Stimulated activated naive CD4-positive, alpha-beta T cell treated with Interleukin-2 at 50 U/mL for 16 hours (primary cell): ENCODE measurements at regions not wholly inside any gene's neighbourhood (a gene's known extent, or its start where the extent isn't known, plus 50 kb on each side); places are given as distances from the start of the nearest gene placed in this dataset.
"Not testable (repeated sequence)": the region's sequence is repeated elsewhere in the genome, so short reads cannot be mapped to it uniquely, and the experiment has no call there.

Experiments used
- DNase-seq: peaks from one replicate; lab custom pipeline; 2025; lab: John Stamatoyannopoulos, UW

GRCh38 chr10:62934258-62934657, 118.1 kb upstream of the EGR2 start:
- no peak for DNase-seq

GRCh38 chr10:62928763-62929162, 112.6 kb upstream of the EGR2 start:
- DNase-seq = not testable (repeated sequence)

GRCh38 chr10:62926407-62926806, 110.2 kb upstream of the EGR2 start:
- DNase-seq = no peak

GRCh38 chr10:62924344-62924748, 108.2 kb upstream of the EGR2 start:
- DNase-seq = no peak

GRCh38 chr10:62919776-62920175, 103.6 kb upstream of the EGR2 start:
- DNase-seq = no peak

- no peak for DNase-seq
Measured at GRCh38 chr10:62917475-62918238, 101.5 kb upstream of the EGR2 start.

- no peak for DNase-seq
Measured at GRCh38 chr10:62916141-62916603, 100.0 kb upstream of the EGR2 start.

- no peak for DNase-seq
Measured at GRCh38 chr10:62915158-62915557, 99.0 kb upstream of the EGR2 start.

GRCh38 chr10:62912086-62912485, 95.9 kb upstream of the EGR2 start:
- no peak for DNase-seq

GRCh38 chr10:62911210-62911963, 95.2 kb upstream of the EGR2 start:
- DNase-seq = no peak

GRCh38 chr10:62907470-62908212, 91.5 kb upstream of the EGR2 start:
- DNase-seq = no peak

GRCh38 chr10:62904281-62904875, 88.2 kb upstream of the EGR2 start:
- no peak for DNase-seq

GRCh38 chr10:62903828-62904227, 87.7 kb upstream of the EGR2 start:
- DNase-seq = no peak

- no peak for DNase-seq
Measured at GRCh38 chr10:62900829-62901571, 84.8 kb upstream of the EGR2 start.

GRCh38 chr10:62899311-62899710, 83.1 kb upstream of the EGR2 start:
- DNase-seq = no peak

- no peak for DNase-seq
Measured at GRCh38 chr10:62895063-62895462, 78.9 kb upstream of the EGR2 start.

GRCh38 chr10:62894156-62894555, 78.0 kb upstream of the EGR2 start:
- no peak for DNase-seq

GRCh38 chr10:62893036-62893435, 76.9 kb upstream of the EGR2 start:
- no peak for DNase-seq

- no peak for DNase-seq
Measured at GRCh38 chr10:62890395-62890794, 74.2 kb upstream of the EGR2 start.

GRCh38 chr10:62887642-62888041, 71.5 kb upstream of the EGR2 start:
- no peak for DNase-seq

- no peak for DNase-seq
Measured at GRCh38 chr10:62885684-62886461, 69.7 kb upstream of the EGR2 start.
